Calu3 (cell line): ENCODE measurements at regions not wholly inside any gene's neighbourhood (a gene's known extent, or its start where the extent isn't known, plus 50 kb on each side); places are given as distances from the start of the nearest gene placed in this dataset.

Source experiments
- BruUV-seq: library from RNA; stranded (reverse); fragments of 400-500 nt; replicated peaks from 2 replicates; lab custom pipeline; 2021; lab: Mats Ljungman, UMichigan
- CTCF ChIA-PET: fragments of 300-600 bp; sonication (Branson Sonifier 250); formaldehyde crosslinking; loops from one replicate; lab custom pipeline; 2022; ENCODE audit warnings: antibody characterized with exemption; lab: Charles Lee
- DNase-seq: peaks from one replicate; pipeline ENCODE4 v3.0.0; 2022
- H3K27ac Mint-ChIP-seq: one replicate; pipeline ENCODE4 v1.8.0; 2022; ENCODE audit warnings: mixed read lengths; ENCODE audit not compliant: unreplicated experiment
- H3K27me3 Mint-ChIP-seq: one replicate; pipeline ENCODE4 v1.8.0; 2022; ENCODE audit warnings: mixed read lengths; ENCODE audit not compliant: unreplicated experiment
- H3K36me3 Mint-ChIP-seq: one replicate; pipeline ENCODE4 v1.8.0; 2022; ENCODE audit warnings: mild to moderate bottlenecking, moderate library complexity, mixed read lengths; ENCODE audit not compliant: insufficient read depth, unreplicated experiment
- H3K4me1 Mint-ChIP-seq: one replicate; pipeline ENCODE4 v1.8.0; 2022; ENCODE audit warnings: mild to moderate bottlenecking, low read depth, mixed read lengths; ENCODE audit not compliant: unreplicated experiment
- H3K4me3 Mint-ChIP-seq: one replicate; pipeline ENCODE4 v1.8.0; 2022; ENCODE audit warnings: mild to moderate bottlenecking, low read depth, moderate library complexity, mixed read lengths; ENCODE audit not compliant: unreplicated experiment
- H3K9me3 Mint-ChIP-seq: one replicate; pipeline ENCODE4 v1.8.0; 2022; ENCODE audit warnings: low read depth, mixed read lengths; ENCODE audit not compliant: unreplicated experiment
- CTCF ChIP-seq: fragments of 200-600 bp; IDR thresholded peaks from one replicate; pipeline ENCODE4 v1.8.0; 2022; ENCODE audit warnings: antibody characterized with exemption; ENCODE audit not compliant: unreplicated experiment
- intact Hi-C: fragments of 100-400 bp; cut with micrococcal nuclease; formaldehyde crosslinking; loops from one replicate; pipeline ENCODE4 v1.10.0; 2022; ENCODE audit not compliant: unreplicated experiment

DNA sequence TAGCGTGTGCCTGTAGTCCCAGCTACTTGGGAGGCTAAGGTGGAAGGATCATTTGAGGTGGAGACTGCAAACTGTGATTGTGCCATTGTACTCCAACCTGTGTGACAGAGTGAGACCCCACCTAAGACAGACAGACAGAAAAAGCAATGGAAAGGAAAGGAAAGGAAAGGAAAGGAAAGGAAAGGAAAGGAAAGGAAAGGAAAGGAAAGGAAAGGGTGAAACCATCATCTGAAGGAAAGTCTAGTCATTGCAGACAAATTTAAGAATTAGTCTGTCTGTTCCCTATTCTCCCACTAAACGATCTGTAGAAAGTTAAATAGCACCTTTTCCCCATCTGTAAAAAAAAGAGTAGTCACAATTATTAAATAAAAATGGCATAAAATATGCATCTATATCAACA, 91.1 kb upstream of the SKAP2 start:
- Mint-ChIP-seq H3K4me1 (peaks cover 15% of the 10 kb centered on the region), H3K9me3 (no peaks in the 10 kb centered on the region), H3K27ac (no peak overlapping the region), H3K36me3 (no peaks in the 10 kb centered on the region), H3K27me3 (no peaks in the 10 kb centered on the region), H3K4me3 (no peak overlapping the region)
- DNase-seq = no peak
- CTCF ChIA-PET = interaction anchor here (1.5 kb wide), 1 partner anchor 18 kb away, joined by 11 read pairs; no protein-coding TSS in a partner anchor
- no TSS peak for BruUV-seq
- no peak for TF ChIP-seq CTCF
- intact Hi-C loops = no loop called here

- CTCF ChIA-PET = interaction anchor here (1.5 kb wide), 1 partner anchor 17 kb away, joined by 11 read pairs; no protein-coding TSS in a partner anchor
- Mint-ChIP-seq H3K9me3 (no peaks in the 10 kb centered on the region), H3K27me3 (no peaks in the 10 kb centered on the region), H3K4me1 (peaks cover 15% of the 10 kb centered on the region), H3K27ac (no peak overlapping the region), H3K36me3 (no peaks in the 10 kb centered on the region), H3K4me3 (no peak overlapping the region)
- no TSS peak for BruUV-seq
- TF ChIP-seq CTCF = no peak
- no peak for DNase-seq
- intact Hi-C loops = no loop called here
Measured at GRCh38 chr7:26954951-26955350, 90.6 kb upstream of the SKAP2 start.

DNA sequence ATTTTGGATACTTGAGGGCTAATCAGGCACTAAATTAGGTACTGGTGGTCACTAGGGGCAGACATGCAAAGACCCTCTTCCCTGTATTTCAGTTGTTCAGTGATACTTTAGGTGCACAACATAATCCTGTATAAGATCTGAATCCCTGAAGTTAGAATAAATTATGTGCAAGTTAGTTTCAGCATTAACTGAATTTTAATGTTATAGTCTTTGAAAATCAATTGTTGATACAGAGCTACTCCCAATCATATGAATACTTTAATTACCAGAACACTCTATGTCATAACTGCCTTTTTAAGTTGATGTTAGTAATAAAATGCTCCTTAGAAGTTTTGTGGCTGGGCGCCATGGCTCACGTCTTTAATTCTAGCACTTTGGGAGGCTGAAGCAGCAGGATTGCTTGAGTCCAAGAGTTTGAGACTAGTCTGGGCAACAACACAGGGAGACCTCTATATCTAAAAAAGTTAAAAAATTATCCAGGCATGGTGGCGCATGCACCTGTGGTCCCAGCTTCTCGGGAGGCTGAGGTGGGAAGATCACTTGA, 87.1 kb upstream of the SKAP2 start:
- H3K36me3 Mint-ChIP-seq = no peaks in the 10 kb centered on the region
- TF ChIP-seq CTCF = no peak
- CTCF ChIA-PET = no interaction called here
- H3K4me3 Mint-ChIP-seq = no peak overlapping the region
- no peak for DNase-seq
- no peak overlapping the region for H3K27ac Mint-ChIP-seq
- H3K27me3 Mint-ChIP-seq = no peaks in the 10 kb centered on the region
- H3K4me1 Mint-ChIP-seq = peaks cover 16% of the 10 kb centered on the region
- intact Hi-C loops = no loop called here
- H3K9me3 Mint-ChIP-seq = no peaks in the 10 kb centered on the region
- no TSS peak for BruUV-seq

- BruUV-seq = no TSS peak
- Mint-ChIP-seq H3K27me3 (no peaks in the 10 kb centered on the region), H3K4me1 (peaks cover 16% of the 10 kb centered on the region), H3K4me3 (no peak overlapping the region), H3K27ac (no peak overlapping the region), H3K36me3 (no peaks in the 10 kb centered on the region), H3K9me3 (no peaks in the 10 kb centered on the region)
- TF ChIP-seq CTCF = no peak
- CTCF ChIA-PET = no interaction called here
- DNase-seq = no peak
- intact Hi-C loops = no loop called here
Measured at GRCh38 chr7:26950889-26951288, 86.5 kb upstream of the SKAP2 start.
